HCT116 (cell line): ENCODE measurements at regions not wholly inside any gene's neighbourhood (a gene's known extent, or its start where the extent isn't known, plus 50 kb on each side); places are given as distances from the start of the nearest gene placed in this dataset.

Experiments
- ATAC-seq: fragments of 200-7000 bp; cut with Tn5 transposase; 2 replicates; pipeline ENCODE4 v1.9.1; 2020; ENCODE audit warnings: mild to moderate bottlenecking, moderate library complexity
- BruUV-seq: library from RNA; stranded (reverse); fragments of 400-500 nt; replicated peaks from 2 replicates; lab custom pipeline; 2021; lab: Mats Ljungman, UMichigan
- CTCF ChIA-PET: fragments of 300-600 bp; sonication (Branson Sonifier 250); formaldehyde crosslinking; loops from one replicate; lab custom pipeline; 2021; ENCODE audit warnings: antibody characterized with exemption; lab: Charles Lee
- POLR2A ChIA-PET: fragments of 300-600, 350-600 bp; sonication (Branson Sonifier 250); formaldehyde crosslinking; loops from one replicate; lab custom pipeline; 2021; ENCODE audit warnings: antibody characterized with exemption; lab: Charles Lee
- RAD21 ChIA-PET, 2 experiments: fragments of 300-600 bp; sonication (Branson Sonifier 250); formaldehyde crosslinking; loops; one replicate each; lab custom pipeline; 2023; ENCODE audit warnings: low total read pairs in 2 of 2; ENCODE audit not compliant: uncharacterized antibody in 2 of 2, unreplicated experiment in 2 of 2, low non-redundant PET in 1 of 2; lab: Charles Lee
- DNase-seq: peaks from one replicate; pipeline ENCODE4 v3.0.0-alpha.2; 2010; ENCODE audit warnings: low read depth, low spot score
- H2AFZ ChIP-seq: fragments of 200-600 bp; shearing (Covaris generic), sonication (generic); 2 replicates; pipeline ENCODE4 v1.6.1; 2017; ENCODE audit warnings: low read depth, mixed run types, mixed read lengths, antibody characterized with exemption, low read length; ENCODE audit not compliant: poor library complexity, severe bottlenecking
- H3K27ac ChIP-seq: 2 replicates; pipeline ENCODE4 v1.5.1; 2012; ENCODE audit warnings: low read depth, low read length
- H3K27me3 ChIP-seq: fragments of 200-600 bp; sonication (generic); 2 replicates; pipeline ENCODE4 v1.6.1; 2016; ENCODE audit warnings: mixed run types, low read length, mixed read lengths; ENCODE audit not compliant: insufficient read depth
- H3K36me3 ChIP-seq, 2 experiments: fragments of 200-500 bp in 1 of 2; fragments of 200-600 bp in 1 of 2; sonication (Bioruptor generic) in 1 of 2; sonication (generic) in 1 of 2; 2 replicates each; pipeline versions ENCODE4 v1.5.1 to v1.6.1; 2014 to 2016; ENCODE audit warnings: low read length in 2 of 2, inconsistent platforms in 1 of 2, mixed read lengths in 1 of 2, mixed run types in 1 of 2; ENCODE audit not compliant: insufficient read depth in 2 of 2, control insufficient read depth in 1 of 2
- H3K4me1 ChIP-seq, 2 experiments: fragments of 200-600 bp in 1 of 2; sonication (generic) in 1 of 2; 2 replicates each; pipeline versions ENCODE4 v1.5.1 to v1.6.1; 2012 to 2017; ENCODE audit warnings: low read length in 2 of 2, inconsistent platforms in 1 of 2, mild to moderate bottlenecking in 1 of 2, mixed read lengths in 1 of 2, mixed run types in 1 of 2, moderate library complexity in 1 of 2; ENCODE audit not compliant: insufficient read depth in 2 of 2, control insufficient read depth in 1 of 2
- H3K4me2 ChIP-seq: fragments of 200-600 bp; sonication (generic); 2 replicates; pipeline ENCODE4 v1.6.1; 2017; ENCODE audit warnings: mixed run types, low read length, mixed read lengths
- H3K4me3 ChIP-seq, 2 experiments: fragments of 200-600 bp in 1 of 2; sonication (generic) in 1 of 2; replicated peaks in 1 of 2; 2 replicates each; pipeline ENCODE4 v1.5.1; 2011 to 2016; ENCODE audit warnings: low read length in 2 of 2, control low read depth in 1 of 2, low read depth in 1 of 2, mild to moderate bottlenecking in 1 of 2, mixed read lengths in 1 of 2, mixed run types in 1 of 2
- H3K79me2 ChIP-seq: fragments of 200-600 bp; sonication (generic); 2 replicates; pipeline ENCODE4 v1.6.1; 2017; ENCODE audit warnings: mild to moderate bottlenecking, mixed run types, low read length, moderate library complexity, mixed read lengths; ENCODE audit not compliant: insufficient read depth
- H3K9ac ChIP-seq: fragments of 200-600 bp; sonication (generic); 2 replicates; pipeline ENCODE4 v1.6.1; 2016; ENCODE audit warnings: low read length, mixed read lengths
- H3K9me2 ChIP-seq: fragments of 200-600 bp; sonication (generic), shearing (Covaris generic); 2 replicates; pipeline ENCODE4 v1.6.1; 2017; ENCODE audit warnings: mixed run types, mild to moderate bottlenecking, moderate library complexity; ENCODE audit not compliant: insufficient read depth
- H3K9me3 ChIP-seq, 2 experiments: fragments of 200-500 bp in 1 of 2; fragments of 200-600 bp in 1 of 2; sonication (Bioruptor generic) in 1 of 2; sonication (generic) in 1 of 2; 2 replicates each; pipeline ENCODE4 v1.6.1; 2014 to 2017; ENCODE audit warnings: low read length in 2 of 2, mixed read lengths in 2 of 2, inconsistent platforms in 1 of 2, low read depth in 1 of 2, mild to moderate bottlenecking in 1 of 2, mixed run types in 1 of 2, moderate library complexity in 1 of 2; ENCODE audit not compliant: control insufficient read depth in 1 of 2, insufficient read depth in 1 of 2
- H4K20me1 ChIP-seq: fragments of 200-600 bp; sonication (generic), shearing (Covaris generic); 2 replicates; pipeline ENCODE4 v1.6.1; 2017; ENCODE audit warnings: mixed run types, mild to moderate bottlenecking, moderate library complexity; ENCODE audit not compliant: insufficient read depth
- CBX3 ChIP-seq: IDR thresholded peaks from 2 replicates; pipeline ENCODE4 v1.6.1; 2012; ENCODE audit warnings: low read depth
- CEBPB ChIP-seq: IDR thresholded peaks from 2 replicates; pipeline ENCODE4 v1.6.1; 2012; ENCODE audit warnings: low read depth
- ELF1 ChIP-seq: IDR thresholded peaks from 2 replicates; pipeline ENCODE4 v1.6.1; 2012; ENCODE audit warnings: low read depth, borderline replicate concordance
- EZH2phosphoT487 ChIP-seq: fragments of 200-600 bp; IDR thresholded peaks from 2 replicates; pipeline ENCODE4 v1.6.1; 2018; ENCODE audit warnings: antibody characterized with exemption, borderline replicate concordance
- FOSL1 ChIP-seq: IDR thresholded peaks from 2 replicates; pipeline ENCODE4 v1.6.1; 2012; ENCODE audit warnings: low read depth
- JUND ChIP-seq: IDR thresholded peaks from 2 replicates; pipeline ENCODE4 v1.6.1; 2012
- POLR2AphosphoS5 ChIP-seq: IDR thresholded peaks from 2 replicates; pipeline ENCODE4 v1.6.1; 2011; ENCODE audit warnings: mild to moderate bottlenecking, low read depth, low read length, moderate library complexity
- SIN3A ChIP-seq: IDR thresholded peaks from 2 replicates; pipeline ENCODE4 v1.6.1; 2012; ENCODE audit warnings: low read depth
- SP1 ChIP-seq: IDR thresholded peaks from 2 replicates; pipeline ENCODE4 v1.6.1; 2012; ENCODE audit warnings: low read depth
- SRF ChIP-seq: IDR thresholded peaks from 2 replicates; pipeline ENCODE4 v1.6.1; 2012; ENCODE audit warnings: low read depth
- TCF7L2 ChIP-seq: IDR thresholded peaks from 2 replicates; pipeline ENCODE4 v1.7.0; 2011; ENCODE audit warnings: borderline replicate concordance, inconsistent platforms; ENCODE audit not compliant: insufficient read depth, insufficient read length; ENCODE audit errors: extremely low read depth
- YY1 ChIP-seq: IDR thresholded peaks from 2 replicates; pipeline ENCODE4 v1.6.1; 2011; ENCODE audit warnings: low read length, low read depth, moderate library complexity, mild to moderate bottlenecking; ENCODE audit not compliant: insufficient replicate concordance; ENCODE audit errors: extremely low read depth
- ZFX ChIP-seq: fragments of 450-650 bp; IDR thresholded peaks from 2 replicates; pipeline ENCODE4 v1.6.1; 2017
- intact Hi-C: fragments of 100-400 bp; cut with micrococcal nuclease; formaldehyde crosslinking; loops from 2 replicates; pipeline ENCODE4 v1.10.0; 2022
- TF ChIP-seq, protein P1 (sequence below), 3 experiments: fragments of 200-600 bp in 1 of 3; sonication (generic) in 1 of 3; IDR thresholded peaks in 2 of 3; conservative IDR thresholded peaks in 1 of 3; 2 replicates each; pipeline ENCODE4 v1.5.1; 2012 to 2017; ENCODE audit warnings: low read depth in 2 of 3, low read length in 2 of 3, antibody characterized with exemption in 1 of 3, borderline replicate concordance in 1 of 3, control low read depth in 1 of 3, mild to moderate bottlenecking in 1 of 3, mixed read lengths in 1 of 3, mixed run types in 1 of 3, moderate library complexity in 1 of 3; ENCODE audit not compliant: insufficient read depth in 1 of 3
- TF ChIP-seq, protein P2 (sequence below): IDR thresholded peaks from 2 replicates; pipeline ENCODE4 v1.6.1; 2012; ENCODE audit warnings: low read depth

DNA sequence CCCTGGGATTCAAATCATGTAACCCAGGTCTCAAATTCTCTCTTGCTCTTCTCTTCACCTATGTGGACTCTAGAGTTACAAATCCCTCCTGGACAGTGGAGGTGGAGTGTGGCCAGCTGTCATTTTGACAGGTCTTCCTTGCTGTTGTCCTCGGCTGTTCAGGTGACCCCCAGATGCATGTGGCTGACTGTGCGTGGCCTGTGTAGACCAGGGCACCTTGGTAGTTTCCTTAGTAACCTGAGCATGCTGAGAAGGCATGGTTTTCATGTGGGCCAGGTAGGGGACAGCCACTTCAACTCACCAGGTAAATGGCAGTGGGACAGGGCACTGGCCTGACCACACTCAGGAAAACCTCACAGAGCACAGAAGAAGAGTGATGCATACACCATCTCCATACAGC, 155.0 kb upstream of the TSHZ3 start:
- Histone ChIP-seq H3K9me2 (no peaks in the 10 kb centered on the region), H3K36me3 (no peaks in the 10 kb centered on the region), H3K4me3 (no peak overlapping the region), H2AFZ (no peak overlapping the region), H3K27me3 (no peaks in the 10 kb centered on the region), H3K27ac (no peak overlapping the region), H3K79me2 (no peaks in the 10 kb centered on the region), H3K9me3 (peaks cover 8 to 31% of the 10 kb centered on the region in 2 experiments; a peak in 2 of 4 replicates), H3K4me1 (no peaks in the 10 kb centered on the region), H3K4me2 (no peak overlapping the region), H3K9ac (no peak overlapping the region), H4K20me1 (no peaks in the 10 kb centered on the region)
- no peak for ATAC-seq
- BruUV-seq, result no TSS peak
- ChIA-PET POLR2A (no interaction called here), RAD21 (no interaction called here), CTCF (no interaction called here)
- no peak for TF ChIP-seq EZH2phosphoT487
- intact Hi-C loops, result no loop called here
- no peak for DNase-seq

DNA sequence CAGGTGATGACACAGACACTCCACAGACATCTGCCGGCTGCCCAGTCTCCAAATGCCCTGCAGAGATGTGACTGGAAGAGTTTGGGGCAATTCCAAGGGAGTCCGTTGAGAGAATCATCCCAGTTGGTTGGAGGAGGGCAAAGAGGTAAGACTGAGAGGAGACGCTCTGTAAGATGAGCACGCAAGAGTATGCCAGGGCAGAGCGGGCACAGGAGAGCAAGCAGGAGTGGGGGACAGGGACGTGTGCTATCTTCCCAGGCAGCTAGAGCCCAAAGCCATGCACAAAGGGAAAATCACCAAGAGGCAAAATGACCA, 156.3 kb upstream of the TSHZ3 start:
- no peak for TF ChIP-seq ELF1
- TF ChIP-seq ZFX, result no peak
- TF ChIP-seq POLR2AphosphoS5, result no peak
- TF ChIP-seq SP1, result no peak
- TF ChIP-seq SRF, result no peak
- TF ChIP-seq, protein P1, sequence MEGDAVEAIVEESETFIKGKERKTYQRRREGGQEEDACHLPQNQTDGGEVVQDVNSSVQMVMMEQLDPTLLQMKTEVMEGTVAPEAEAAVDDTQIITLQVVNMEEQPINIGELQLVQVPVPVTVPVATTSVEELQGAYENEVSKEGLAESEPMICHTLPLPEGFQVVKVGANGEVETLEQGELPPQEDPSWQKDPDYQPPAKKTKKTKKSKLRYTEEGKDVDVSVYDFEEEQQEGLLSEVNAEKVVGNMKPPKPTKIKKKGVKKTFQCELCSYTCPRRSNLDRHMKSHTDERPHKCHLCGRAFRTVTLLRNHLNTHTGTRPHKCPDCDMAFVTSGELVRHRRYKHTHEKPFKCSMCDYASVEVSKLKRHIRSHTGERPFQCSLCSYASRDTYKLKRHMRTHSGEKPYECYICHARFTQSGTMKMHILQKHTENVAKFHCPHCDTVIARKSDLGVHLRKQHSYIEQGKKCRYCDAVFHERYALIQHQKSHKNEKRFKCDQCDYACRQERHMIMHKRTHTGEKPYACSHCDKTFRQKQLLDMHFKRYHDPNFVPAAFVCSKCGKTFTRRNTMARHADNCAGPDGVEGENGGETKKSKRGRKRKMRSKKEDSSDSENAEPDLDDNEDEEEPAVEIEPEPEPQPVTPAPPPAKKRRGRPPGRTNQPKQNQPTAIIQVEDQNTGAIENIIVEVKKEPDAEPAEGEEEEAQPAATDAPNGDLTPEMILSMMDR (IDR thresholded peaks at IDR 0.05 in 2 of 3, conservative IDR thresholded peaks at IDR 0.05 in 1 of 3; ENCODE audit: borderline replicate concordance in 1 of 3, insufficient read depth in 1 of 3, low read depth in 2 of 3, low read length in 2 of 3), result no peak
- TF ChIP-seq CBX3, result no peak
- no peak for TF ChIP-seq JUND
- no peak for TF ChIP-seq YY1
- TF ChIP-seq, protein P2, sequence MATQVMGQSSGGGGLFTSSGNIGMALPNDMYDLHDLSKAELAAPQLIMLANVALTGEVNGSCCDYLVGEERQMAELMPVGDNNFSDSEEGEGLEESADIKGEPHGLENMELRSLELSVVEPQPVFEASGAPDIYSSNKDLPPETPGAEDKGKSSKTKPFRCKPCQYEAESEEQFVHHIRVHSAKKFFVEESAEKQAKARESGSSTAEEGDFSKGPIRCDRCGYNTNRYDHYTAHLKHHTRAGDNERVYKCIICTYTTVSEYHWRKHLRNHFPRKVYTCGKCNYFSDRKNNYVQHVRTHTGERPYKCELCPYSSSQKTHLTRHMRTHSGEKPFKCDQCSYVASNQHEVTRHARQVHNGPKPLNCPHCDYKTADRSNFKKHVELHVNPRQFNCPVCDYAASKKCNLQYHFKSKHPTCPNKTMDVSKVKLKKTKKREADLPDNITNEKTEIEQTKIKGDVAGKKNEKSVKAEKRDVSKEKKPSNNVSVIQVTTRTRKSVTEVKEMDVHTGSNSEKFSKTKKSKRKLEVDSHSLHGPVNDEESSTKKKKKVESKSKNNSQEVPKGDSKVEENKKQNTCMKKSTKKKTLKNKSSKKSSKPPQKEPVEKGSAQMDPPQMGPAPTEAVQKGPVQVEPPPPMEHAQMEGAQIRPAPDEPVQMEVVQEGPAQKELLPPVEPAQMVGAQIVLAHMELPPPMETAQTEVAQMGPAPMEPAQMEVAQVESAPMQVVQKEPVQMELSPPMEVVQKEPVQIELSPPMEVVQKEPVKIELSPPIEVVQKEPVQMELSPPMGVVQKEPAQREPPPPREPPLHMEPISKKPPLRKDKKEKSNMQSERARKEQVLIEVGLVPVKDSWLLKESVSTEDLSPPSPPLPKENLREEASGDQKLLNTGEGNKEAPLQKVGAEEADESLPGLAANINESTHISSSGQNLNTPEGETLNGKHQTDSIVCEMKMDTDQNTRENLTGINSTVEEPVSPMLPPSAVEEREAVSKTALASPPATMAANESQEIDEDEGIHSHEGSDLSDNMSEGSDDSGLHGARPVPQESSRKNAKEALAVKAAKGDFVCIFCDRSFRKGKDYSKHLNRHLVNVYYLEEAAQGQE, result no peak
- no peak for TF ChIP-seq CEBPB
- no peak for TF ChIP-seq TCF7L2
- TF ChIP-seq SIN3A, result no peak
- TF ChIP-seq FOSL1, result no peak
- POLR2A ChIA-PET, result no interaction called here
- no TSS peak for BruUV-seq
- no peak for ATAC-seq
- no peak overlapping the region for H3K9ac ChIP-seq
- H3K9me3 ChIP-seq, result peaks cover 4 to 25% of the 10 kb centered on the region in 2 experiments; a peak in 2 of 4 replicates
- no peak overlapping the region for H2AFZ ChIP-seq
- no peaks in the 10 kb centered on the region for H4K20me1 ChIP-seq
- no peaks in the 10 kb centered on the region for H3K79me2 ChIP-seq
- H3K4me1 ChIP-seq, result no peaks in the 10 kb centered on the region
- H3K4me3 ChIP-seq, result no peak overlapping the region
- H3K36me3 ChIP-seq, result no peaks in the 10 kb centered on the region
- H3K4me2 ChIP-seq, result no peak overlapping the region
- no peak overlapping the region for H3K27ac ChIP-seq
- H3K27me3 ChIP-seq, result no peaks in the 10 kb centered on the region
- DNase-seq, result no peak
- no peaks in the 10 kb centered on the region for H3K9me2 ChIP-seq
- RAD21 ChIA-PET, result no interaction called here
- CTCF ChIA-PET, result no interaction called here
- intact Hi-C loops, result no loop called here
